COR-L47 (cell line): ENCODE measurements at regions not wholly inside any gene's neighbourhood (a gene's known extent, or its start where the extent isn't known, plus 50 kb on each side); places are given as distances from the start of the nearest gene placed in this dataset.
"Not testable (repeated sequence)": the region's sequence is repeated elsewhere in the genome, so short reads cannot be mapped to it uniquely, and the experiment has no call there.

Experiments
- DNase-seq: peaks from one replicate; lab custom pipeline; 2025; lab: John Stamatoyannopoulos, UW

GRCh38 chr3:66934041-66934440, 64.1 kb upstream of the KBTBD8 start:
- no peak for DNase-seq

DNA sequence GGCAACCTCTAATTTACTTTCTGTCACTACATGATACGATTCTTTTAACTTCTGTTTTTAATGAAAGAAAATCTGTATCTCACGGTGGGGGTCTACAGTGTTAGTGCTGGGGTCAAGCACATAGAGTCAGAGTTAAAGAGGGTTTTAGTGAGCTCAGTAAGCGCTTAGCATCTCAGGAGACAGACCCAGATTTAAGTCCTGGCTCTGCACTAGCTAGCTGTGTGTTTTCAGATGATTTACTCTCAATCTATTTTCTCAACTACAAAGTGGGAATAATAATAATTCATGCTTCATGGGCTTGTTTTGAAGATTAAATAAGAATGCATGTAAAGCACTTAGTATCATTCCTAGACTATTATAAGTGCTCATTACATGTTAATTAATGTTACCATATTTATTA, 63.4 kb upstream of the KBTBD8 start:
- no peak for DNase-seq

GRCh38 chr3:66937041-66937440, 61.1 kb upstream of the KBTBD8 start:
- DNase-seq = not testable (repeated sequence)

DNA sequence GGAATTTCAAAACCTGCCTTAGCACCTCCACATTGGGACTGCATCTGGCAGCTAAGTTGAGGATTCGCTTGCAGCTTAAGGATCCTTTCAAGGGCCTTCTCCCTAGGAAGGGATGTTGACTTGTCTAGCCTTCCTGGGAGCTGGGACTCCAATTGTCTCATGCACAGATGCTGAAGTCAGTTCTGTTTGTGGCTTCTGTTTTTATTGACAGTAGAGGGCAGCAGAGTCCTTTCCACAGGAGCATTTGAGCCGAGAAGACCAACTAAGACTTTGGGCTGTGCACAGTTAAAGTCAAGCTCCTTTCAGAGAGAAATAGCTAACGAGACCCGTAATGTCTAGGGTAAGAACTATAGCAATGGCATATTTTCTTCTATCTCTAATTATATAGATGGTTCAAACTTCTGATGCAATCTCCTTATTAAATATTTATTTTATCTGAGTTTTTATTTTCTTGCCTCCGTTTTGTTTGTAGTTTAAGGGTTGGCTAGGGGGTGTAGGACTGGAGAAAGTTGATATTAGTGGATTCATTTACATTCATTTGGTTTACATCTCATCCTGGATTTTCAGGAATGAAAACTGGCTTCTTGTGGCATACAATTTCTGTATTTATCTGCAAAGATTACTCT, 59.7 kb upstream of the KBTBD8 start:
- peak; percentile 21 for DNase-seq

GRCh38 chr3:66948041-66948440, 50.1 kb upstream of the KBTBD8 start:
- no peak for DNase-seq
